Gastroesophageal sphincter (tissue), 3 donors: ENCODE measurements at regions not wholly inside any gene's neighbourhood (a gene's known extent, or its start where the extent isn't known, plus 50 kb on each side); places are given as distances from the start of the nearest gene placed in this dataset.

ENCODE experiments used
- CTCF ChIP-seq, 4 experiments: fragments of 200-600 bp in 2 of 4; fragments of 450-650 bp in 2 of 4; sonication (generic) in 1 of 4; IDR thresholded peaks; one replicate each; pipeline ENCODE4 v1.5.1; 2017 to 2019; ENCODE audit warnings: antibody characterized with exemption in 4 of 4, mild to moderate bottlenecking in 2 of 4, moderate library complexity in 2 of 4
- POLR2A ChIP-seq, 2 donors: fragments of 450-650 bp; IDR thresholded peaks; one replicate each; pipeline ENCODE4 v1.6.1; 2017; ENCODE audit warnings: antibody characterized with exemption in 2 of 2, mild to moderate bottlenecking in 2 of 2, moderate library complexity in 1 of 2
- POLR2AphosphoS5 ChIP-seq: sonication (generic); formaldehyde crosslinking; IDR thresholded peaks from one replicate; pipeline ENCODE4 v1.6.1; 2017; ENCODE audit warnings: antibody characterized with exemption

DNA sequence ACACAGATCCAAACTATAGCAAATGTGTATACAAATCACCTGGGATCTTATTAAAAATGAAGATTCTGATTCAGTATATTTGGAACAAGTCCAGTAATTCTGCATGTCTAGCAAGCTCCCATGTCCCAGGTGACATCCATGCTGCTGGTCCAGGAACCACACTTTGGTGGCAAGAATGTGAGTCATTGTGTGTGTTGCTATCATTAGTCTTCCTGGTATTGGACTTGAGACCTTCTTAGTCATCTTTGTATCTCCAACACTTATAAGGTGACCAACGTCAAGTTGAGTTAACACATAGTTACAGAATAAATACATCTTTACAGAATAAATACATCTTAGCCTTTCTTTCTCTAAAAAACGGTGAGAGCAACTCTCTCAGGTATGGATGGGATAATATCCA lies 107.9 kb upstream of the NDUFV2 start:
- TF ChIP-seq CTCF (IDR thresholded peaks at IDR 0.05) (no peak), POLR2AphosphoS5 (no peak), POLR2A (IDR thresholded peaks at IDR 0.05) (no peak)
